HEK293T (cell line): ENCODE measurements at regions not wholly inside any gene's neighbourhood (a gene's known extent, or its start where the extent isn't known, plus 50 kb on each side); places are given as distances from the start of the nearest gene placed in this dataset.

Experiments
- ARNT ChIP-seq: fragments of 450-650 bp; IDR thresholded peaks from 2 replicates; pipeline ENCODE4 v1.6.1; 2017; ENCODE audit warnings: mild to moderate bottlenecking
- BHLHE40 ChIP-seq: fragments of 450-650 bp; IDR thresholded peaks from 2 replicates; pipeline ENCODE4 v1.6.1; 2016; ENCODE audit warnings: mild to moderate bottlenecking, moderate library complexity, borderline replicate concordance
- CTBP1 ChIP-seq: fragments of 450-650 bp; IDR thresholded peaks from 2 replicates; pipeline ENCODE4 v1.6.1; 2016; ENCODE audit warnings: borderline replicate concordance
- ELF4 ChIP-seq: fragments of 450-650 bp; IDR thresholded peaks from 2 replicates; pipeline ENCODE4 v1.6.1; 2017; ENCODE audit warnings: antibody characterized with exemption
- FOXA1 ChIP-seq: fragments of 450-650 bp; IDR thresholded peaks from 2 replicates; pipeline ENCODE4 v1.6.1; 2016; ENCODE audit warnings: mild to moderate bottlenecking
- FOXK2 ChIP-seq: fragments of 450-650 bp; IDR thresholded peaks from 2 replicates; pipeline ENCODE4 v1.6.1; 2016; ENCODE audit warnings: mild to moderate bottlenecking
- FOXM1 ChIP-seq: fragments of 450-650 bp; IDR thresholded peaks from 2 replicates; pipeline ENCODE4 v1.6.1; 2017; ENCODE audit warnings: mild to moderate bottlenecking, borderline replicate concordance
- HDGF ChIP-seq: fragments of 450-650 bp; IDR thresholded peaks from 2 replicates; pipeline ENCODE4 v1.6.1; 2017; ENCODE audit warnings: antibody characterized with exemption, borderline replicate concordance
- NFRKB ChIP-seq: fragments of 450-650 bp; IDR thresholded peaks from 2 replicates; pipeline ENCODE4 v1.6.1; 2016; ENCODE audit warnings: mild to moderate bottlenecking, moderate library complexity
- SP1 ChIP-seq: fragments of 450-650 bp; IDR thresholded peaks from 2 replicates; pipeline ENCODE4 v1.6.1; 2017
- SUZ12 ChIP-seq: fragments of 450-650 bp; IDR thresholded peaks from 2 replicates; pipeline ENCODE4 v1.6.1; 2016; ENCODE audit warnings: mild to moderate bottlenecking
- TARDBP ChIP-seq: fragments of 450-650 bp; IDR thresholded peaks from 2 replicates; pipeline ENCODE4 v1.6.1; 2016
- ZNF384 ChIP-seq: fragments of 450-650 bp; IDR thresholded peaks from 2 replicates; pipeline ENCODE4 v1.6.1; 2016
- TF ChIP-seq, protein P1 (sequence below): fragments of 450-650 bp; IDR thresholded peaks from 2 replicates; pipeline ENCODE4 v1.6.1; 2016

DNA sequence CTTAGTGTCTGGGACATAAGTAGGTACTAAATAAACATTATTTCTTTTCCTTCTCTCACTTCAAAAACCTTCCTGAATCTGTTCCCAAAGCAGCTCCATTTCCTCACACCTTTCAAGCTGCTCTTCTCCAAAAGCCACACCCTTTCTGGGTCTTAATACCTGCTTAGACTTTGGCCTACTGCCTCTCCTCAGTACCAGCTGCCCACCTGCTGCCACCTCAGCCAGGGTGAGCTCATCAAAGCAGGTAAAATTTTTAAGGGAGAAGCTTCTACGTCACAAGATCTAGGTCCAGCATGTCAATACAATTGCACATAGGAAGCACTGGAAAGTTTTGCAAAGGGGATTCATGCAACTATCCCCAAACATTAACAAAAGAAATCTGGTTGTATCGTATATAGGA is 108.4 kb downstream of the RPL27A start:
- no peak for TF ChIP-seq SUZ12
- TF ChIP-seq BHLHE40: no peak
- no peak for TF ChIP-seq FOXA1
- TF ChIP-seq SP1: no peak
- TF ChIP-seq ZNF384: no peak
- TF ChIP-seq FOXM1: no peak
- no peak for TF ChIP-seq FOXK2
- TF ChIP-seq HDGF: no peak
- TF ChIP-seq ARNT: no peak
- TF ChIP-seq NFRKB: no peak
- TF ChIP-seq, protein P1, sequence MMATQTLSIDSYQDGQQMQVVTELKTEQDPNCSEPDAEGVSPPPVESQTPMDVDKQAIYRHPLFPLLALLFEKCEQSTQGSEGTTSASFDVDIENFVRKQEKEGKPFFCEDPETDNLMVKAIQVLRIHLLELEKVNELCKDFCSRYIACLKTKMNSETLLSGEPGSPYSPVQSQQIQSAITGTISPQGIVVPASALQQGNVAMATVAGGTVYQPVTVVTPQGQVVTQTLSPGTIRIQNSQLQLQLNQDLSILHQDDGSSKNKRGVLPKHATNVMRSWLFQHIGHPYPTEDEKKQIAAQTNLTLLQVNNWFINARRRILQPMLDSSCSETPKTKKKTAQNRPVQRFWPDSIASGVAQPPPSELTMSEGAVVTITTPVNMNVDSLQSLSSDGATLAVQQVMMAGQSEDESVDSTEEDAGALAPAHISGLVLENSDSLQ: no peak
- TF ChIP-seq CTBP1: no peak
- TF ChIP-seq ELF4: no peak
- TF ChIP-seq TARDBP: no peak
